ENCODE measurements at regions not wholly inside any gene's neighbourhood (a gene's known extent, or its start where the extent isn't known, plus 50 kb on each side); places are given as distances from the start of the nearest gene placed in this dataset.

GRCh38 chr2:52749764-52750163 is 1017.8 kb upstream of the CHAC2 start:
- TF ChIP-seq CTCF (tag by site-specific recombination; IDR thresholded peaks at IDR 0.05) (no peak), ZSCAN18 (tag by site-specific recombination; IDR thresholded peaks at IDR 0.05) (no peak), ZBTB48 (tag by site-specific recombination; IDR thresholded peaks at IDR 0.05) (no peak), PRDM10 (tag by site-specific recombination; IDR thresholded peaks at IDR 0.05) (no peak)
